Kasumi-1 (cell line): ENCODE measurements at regions not wholly inside any gene's neighbourhood (a gene's known extent, or its start where the extent isn't known, plus 50 kb on each side); places are given as distances from the start of the nearest gene placed in this dataset.
"Not testable (repeated sequence)": the region's sequence is repeated elsewhere in the genome, so short reads cannot be mapped to it uniquely, and the experiment has no call there.

Source experiments
- DNase-seq, 2 experiments: peaks; one replicate each; lab custom pipeline; 2025; lab: John Stamatoyannopoulos, UW

GRCh38 chr3:150242220-150242936 is 165.7 kb upstream of the TSC22D2 start:
- DNase-seq, result no peak

- no peak for DNase-seq
Observed at GRCh38 chr3:150240891-150241290, 167.2 kb upstream of the TSC22D2 start.

GRCh38 chr3:150239766-150240165 is 168.3 kb upstream of the TSC22D2 start:
- DNase-seq, result no peak

- DNase-seq, result no peak
Observed at GRCh38 chr3:150238995-150239619, 169.0 kb upstream of the TSC22D2 start.

DNA sequence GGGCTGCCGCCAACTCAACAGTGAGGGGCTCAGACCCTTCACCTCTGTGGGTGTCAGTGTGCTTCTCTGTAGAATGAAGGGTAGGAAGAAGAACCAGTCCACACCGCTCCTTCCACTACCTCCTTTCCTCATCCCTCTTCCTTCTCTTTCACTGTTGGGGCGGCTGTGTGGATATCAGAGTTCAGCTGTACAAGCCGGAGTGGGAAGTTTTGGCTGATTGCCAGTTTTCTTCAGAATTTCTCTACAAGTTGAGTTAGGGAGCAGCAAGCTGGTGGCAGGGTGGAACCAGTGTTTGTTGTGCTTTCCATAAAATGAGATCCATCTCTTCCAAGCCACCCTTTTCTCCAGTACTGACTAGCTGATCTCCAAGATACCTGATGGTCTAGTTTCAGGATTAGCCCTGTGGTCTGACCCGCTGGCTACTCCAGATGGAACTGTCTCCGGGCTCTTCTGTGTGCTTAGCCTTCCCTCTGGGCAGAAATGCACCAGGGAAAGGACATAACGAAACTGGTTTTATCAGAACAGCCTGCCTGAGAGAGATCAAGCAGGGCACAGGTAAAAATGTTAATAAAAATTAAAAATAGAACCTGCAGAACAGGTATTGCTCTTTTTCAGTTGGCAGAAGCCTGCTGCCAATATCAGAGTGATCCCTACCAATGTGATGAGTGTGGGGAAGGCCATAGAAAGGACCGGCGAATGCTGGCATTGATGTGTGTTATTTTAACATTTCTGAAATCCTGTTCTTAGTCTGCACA is 169.9 kb upstream of the TSC22D2 start:
- no peak for DNase-seq

- DNase-seq, result no peak
Observed at GRCh38 chr3:150237490-150237889, 170.6 kb upstream of the TSC22D2 start.

- no peak for DNase-seq
Observed at GRCh38 chr3:150236316-150237082, 171.6 kb upstream of the TSC22D2 start.

DNA sequence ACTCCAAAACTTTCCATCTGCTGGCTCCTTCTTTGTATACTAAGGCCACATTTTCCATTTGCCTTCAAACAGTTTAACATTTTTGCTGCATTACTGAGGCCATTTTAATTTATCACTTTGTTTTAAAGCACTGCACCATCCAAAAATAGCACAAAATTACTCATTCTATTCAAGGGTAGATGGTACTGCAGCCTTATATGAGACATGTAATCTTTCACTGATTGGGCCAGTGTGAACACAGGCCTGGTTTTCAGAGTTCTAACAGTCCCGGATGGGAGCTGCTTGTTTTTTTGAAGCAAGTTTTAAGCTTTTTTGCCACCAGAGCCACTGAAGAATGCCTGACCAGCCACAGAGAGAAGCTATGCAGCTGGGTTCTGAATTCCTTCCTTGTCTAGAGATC is 172.3 kb upstream of the TSC22D2 start:
- DNase-seq, result no peak

DNA sequence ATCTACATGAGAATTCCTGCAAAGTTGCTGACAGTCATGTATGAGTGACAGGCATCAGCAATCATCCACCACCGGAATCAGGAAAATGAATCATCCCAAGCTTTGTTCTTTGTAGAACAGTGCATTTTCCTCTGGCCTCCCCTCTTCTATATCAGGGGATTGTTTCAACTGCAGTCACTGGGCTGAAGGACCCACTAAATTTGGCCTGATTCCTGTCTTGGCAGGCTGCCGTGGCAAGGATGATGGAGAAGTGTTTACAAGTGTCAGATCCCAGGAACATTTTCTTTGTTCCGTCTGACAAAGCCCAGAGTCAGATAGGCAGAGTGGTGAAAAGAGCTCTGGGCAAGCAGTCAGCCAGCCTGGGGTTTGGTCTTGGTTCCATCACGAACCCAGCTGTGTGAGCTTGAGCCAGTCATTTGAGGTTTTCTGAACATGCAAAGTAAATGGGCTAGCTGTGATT is 175.1 kb upstream of the TSC22D2 start:
- no peak for DNase-seq

GRCh38 chr3:150230037-150230436 is 178.1 kb upstream of the TSC22D2 start:
- no peak for DNase-seq

GRCh38 chr3:150228626-150229025 is 179.5 kb upstream of the TSC22D2 start:
- not testable (repeated sequence) for DNase-seq

- DNase-seq, result peak; percentile 64 to 65
Observed at GRCh38 chr3:150227839-150228238, 180.3 kb upstream of the TSC22D2 start.

DNA sequence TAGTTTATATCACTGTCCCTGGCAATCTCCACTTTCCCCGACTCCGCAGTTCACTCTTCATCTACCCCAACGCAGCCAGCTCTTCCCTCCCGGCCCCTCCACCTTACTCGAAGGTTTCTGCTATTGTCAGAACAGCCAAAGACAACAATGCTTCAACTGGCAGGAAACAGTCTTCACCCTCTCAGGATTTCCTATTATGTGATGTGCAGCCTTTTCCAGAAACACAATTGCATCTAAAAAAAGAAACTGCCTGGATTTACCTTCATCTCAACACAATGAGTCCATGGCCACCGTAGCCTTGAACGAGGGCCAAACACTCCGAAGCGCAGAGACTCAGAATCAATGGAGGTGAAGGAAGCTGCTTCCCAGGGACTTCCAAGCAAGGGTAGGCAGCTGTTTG is 182.1 kb upstream of the TSC22D2 start:
- DNase-seq, result no peak

GRCh38 chr3:150223558-150223957 is 184.5 kb upstream of the TSC22D2 start:
- DNase-seq, result no peak

DNA sequence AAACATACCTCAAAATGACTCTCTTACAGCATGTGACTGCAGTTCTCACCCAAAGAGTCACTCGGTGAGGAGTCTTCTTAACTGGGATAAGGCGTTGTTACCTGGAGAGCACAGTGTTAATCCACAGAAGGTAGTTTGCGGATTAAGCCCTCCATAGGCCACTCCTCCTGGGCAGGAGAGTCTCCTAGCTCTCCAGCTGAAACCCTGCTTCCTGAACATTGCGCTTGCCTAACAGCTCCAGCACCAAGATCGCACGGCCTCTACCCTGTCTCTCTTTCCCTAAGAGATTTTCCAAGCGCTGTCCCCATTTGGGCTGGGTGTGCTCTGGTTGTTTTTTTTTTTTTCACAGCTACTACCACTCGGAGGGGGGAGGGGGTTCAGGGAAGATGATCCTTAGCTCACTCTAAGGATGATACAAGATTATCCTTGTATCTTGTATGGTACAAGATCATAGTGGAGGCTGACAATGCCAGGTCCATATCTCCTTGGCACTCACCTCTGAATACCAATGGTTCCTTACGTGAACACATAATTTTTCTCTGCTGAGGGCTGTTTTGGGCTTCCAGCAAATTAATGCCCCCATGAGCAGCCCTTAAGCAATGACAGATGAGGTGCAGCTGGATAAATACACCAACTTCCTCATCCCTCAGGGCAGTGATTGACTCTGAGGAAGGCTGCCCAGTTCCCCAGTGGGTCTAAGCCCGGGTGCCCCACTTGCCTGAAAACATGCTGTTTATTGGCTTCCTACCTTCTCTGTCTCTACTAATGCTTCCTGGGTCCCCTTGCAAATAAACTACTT is 185.2 kb upstream of the TSC22D2 start:
- DNase-seq, result no peak

GRCh38 chr3:150221904-150222523 is 186.1 kb upstream of the TSC22D2 start:
- no peak for DNase-seq

GRCh38 chr3:150220799-150221198 is 187.3 kb upstream of the TSC22D2 start:
- DNase-seq, result no peak

- no peak for DNase-seq
Observed at GRCh38 chr3:150220041-150220440, 188.1 kb upstream of the TSC22D2 start.

DNA sequence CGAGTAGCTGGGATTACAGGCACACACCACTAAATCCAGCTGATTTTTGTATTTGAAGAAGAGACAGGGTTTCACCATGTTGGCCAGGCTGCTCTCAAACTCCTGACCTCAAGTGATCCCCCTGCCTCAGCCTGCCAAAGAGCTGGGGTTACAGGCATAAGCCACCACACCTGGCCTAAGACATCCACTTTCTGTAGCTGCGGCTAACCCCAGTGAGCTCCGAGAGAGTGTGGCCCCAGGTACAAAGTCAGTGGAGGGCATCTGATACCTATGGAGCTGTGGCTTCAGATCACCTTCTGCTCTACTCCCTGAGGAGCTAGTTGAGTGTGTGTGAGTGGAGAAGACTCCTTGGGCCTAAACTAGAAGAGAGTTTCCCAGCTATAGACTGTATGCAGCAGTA is 189.3 kb upstream of the TSC22D2 start:
- DNase-seq, result no peak

DNA sequence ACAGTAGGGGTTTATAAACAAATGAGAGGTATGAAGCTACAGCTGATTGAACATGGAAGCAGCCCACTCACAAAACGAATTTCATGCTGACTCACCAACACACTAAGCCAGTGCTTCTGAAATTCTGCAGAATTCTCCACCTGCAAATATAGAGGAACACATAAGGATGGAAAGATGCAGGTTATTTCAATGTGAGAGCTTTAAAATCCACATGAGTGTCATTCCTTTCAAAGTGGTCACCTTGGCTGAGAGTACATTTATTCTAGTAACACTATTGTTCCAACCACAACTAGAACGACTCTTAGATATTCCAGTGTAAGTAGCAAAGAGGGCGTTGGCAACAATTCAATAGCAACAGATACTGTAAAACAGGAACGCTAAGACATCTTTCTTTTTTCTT is 189.9 kb upstream of the TSC22D2 start:
- no peak for DNase-seq

DNA sequence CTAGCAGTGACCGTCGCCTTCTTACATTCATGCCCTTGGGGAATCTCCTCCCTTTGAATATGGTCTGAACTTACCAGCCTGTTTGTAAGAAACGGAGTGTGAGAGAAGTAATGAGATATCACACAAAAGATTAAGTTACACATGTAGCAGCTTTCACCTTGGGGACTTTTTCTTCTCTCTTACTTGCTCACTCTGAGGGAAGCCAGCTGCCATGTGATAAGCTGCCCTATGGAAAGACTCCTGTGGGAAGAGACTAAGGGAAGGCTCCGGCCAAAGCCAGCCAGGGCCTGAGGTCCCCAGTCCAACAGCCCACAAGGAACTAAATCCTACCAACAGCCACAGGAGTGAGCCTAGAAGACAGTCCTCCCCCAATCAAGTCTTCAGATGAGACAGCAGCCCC is 190.4 kb upstream of the TSC22D2 start:
- DNase-seq, result no peak
